Head of caudate nucleus (tissue), 42 donors: ENCODE measurements at regions not wholly inside any gene's neighbourhood (a gene's known extent, or its start where the extent isn't known, plus 50 kb on each side); places are given as distances from the start of the nearest gene placed in this dataset.

Source experiments
- DNase-seq, 42 donors: peaks; one replicate each; pipeline versions ENCODE4 v3.0.0 to v3.0.0-alpha.2; 2020 to 2021; ENCODE audit warnings: mixed read lengths in 7 of 42
- intact Hi-C: fragments of 100-400 bp; cut with DNase I; formaldehyde crosslinking; loops from one replicate; pipeline ENCODE4 v1.15.0; 2022

GRCh38 chr7:65820287-65820950 lies 52.5 kb upstream of the VKORC1L1 start:
- DNase-seq = peak in 2 of 42 donors; percentile 6 to 20
- intact Hi-C loops = no loop called here
